ENCODE measurements at regions not wholly inside any gene's neighbourhood (a gene's known extent, or its start where the extent isn't known, plus 50 kb on each side); places are given as distances from the start of the nearest gene placed in this dataset.

- TF ChIP-seq MXI1 (IDR thresholded peaks at IDR 0.05; ENCODE audit: low read depth, low read length) (no peak), CTCF (IDR thresholded peaks at IDR 0.05) (no peak), NFIC (IDR thresholded peaks at IDR 0.05; ENCODE audit: borderline replicate concordance) (no peak), EZH2phosphoT487 (IDR thresholded peaks at IDR 0.05; ENCODE audit: borderline replicate concordance, low read depth) (no peak), FOXM1 (IDR thresholded peaks at IDR 0.05; ENCODE audit: low read depth) (no peak), ZBTB33 (IDR thresholded peaks at IDR 0.05; ENCODE audit: borderline replicate concordance, low read depth) (no peak), YY1 (IDR thresholded peaks at IDR 0.05; ENCODE audit: low read depth) (no peak), NRF1 (IDR thresholded peaks at IDR 0.05; ENCODE audit: low read depth, low read length) (no peak), RFX5 (IDR thresholded peaks at IDR 0.05; ENCODE audit: low read length) (no peak), SIN3A (IDR thresholded peaks at IDR 0.05; ENCODE audit: borderline replicate concordance, low read depth, low read length) (no peak), JUND (IDR thresholded peaks at IDR 0.05) (no peak), POLR2AphosphoS5 (IDR thresholded peaks at IDR 0.05; ENCODE audit: low read depth, low read length) (no peak), RAD21 (IDR thresholded peaks at IDR 0.05; ENCODE audit: low read length) (no peak)
These were observed 624.5 kb upstream of the ROBO2 start for GRCh38 chr3:76415384-76415783.
